G401 (cell line): ENCODE measurements at regions not wholly inside any gene's neighbourhood (a gene's known extent, or its start where the extent isn't known, plus 50 kb on each side); places are given as distances from the start of the nearest gene placed in this dataset.
A peak's percentile ranks its signal among the peaks of the same experiment; 100 is the strongest.

Source experiments
- DNase-seq: peaks from one replicate; pipeline ENCODE4 v3.0.0-alpha.2; 2015; ENCODE audit warnings: low spot score
- in situ Hi-C: cut with HindIII; loops from 2 replicates; pipeline ENCODE4 v1.10.0; 2016; ENCODE audit warnings: low sequenced_read_pairs, mixed read lengths

GRCh38 chr7:124692425-124692824 lies 73.2 kb downstream of the GPR37 start:
- in situ Hi-C loops = no loop called here

DNA sequence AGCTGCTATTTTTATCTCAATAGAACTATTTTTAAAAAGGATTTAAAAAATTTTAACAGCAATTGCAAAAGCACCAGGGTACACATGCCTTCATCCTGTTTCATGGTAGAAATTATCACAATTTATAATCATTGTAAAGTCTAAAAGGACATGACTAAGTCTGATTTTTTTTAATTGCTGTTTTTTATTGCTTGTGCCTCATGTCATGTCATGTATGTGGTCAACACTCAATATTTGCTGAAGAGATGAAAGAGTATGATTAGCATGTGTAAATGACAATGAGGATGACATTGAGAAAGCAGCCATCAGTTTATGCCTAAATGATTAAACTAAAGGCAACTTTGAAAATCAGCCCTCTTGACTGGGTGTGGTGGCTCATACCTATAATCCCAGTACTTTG lies 74.8 kb downstream of the GPR37 start:
- in situ Hi-C loops = no loop called here
- no peak for DNase-seq

More at GRCh38 chr7:124692425-124692824, 73.2 kb downstream of the GPR37 start:
- DNase-seq = no peak

GRCh38 chr7:124689931-124690330 lies 75.7 kb downstream of the GPR37 start:
- in situ Hi-C loops = no loop called here
- no peak for DNase-seq

GRCh38 chr7:124689523-124689922 lies 76.1 kb downstream of the GPR37 start:
- DNase-seq = no peak
- in situ Hi-C loops = no loop called here

DNA sequence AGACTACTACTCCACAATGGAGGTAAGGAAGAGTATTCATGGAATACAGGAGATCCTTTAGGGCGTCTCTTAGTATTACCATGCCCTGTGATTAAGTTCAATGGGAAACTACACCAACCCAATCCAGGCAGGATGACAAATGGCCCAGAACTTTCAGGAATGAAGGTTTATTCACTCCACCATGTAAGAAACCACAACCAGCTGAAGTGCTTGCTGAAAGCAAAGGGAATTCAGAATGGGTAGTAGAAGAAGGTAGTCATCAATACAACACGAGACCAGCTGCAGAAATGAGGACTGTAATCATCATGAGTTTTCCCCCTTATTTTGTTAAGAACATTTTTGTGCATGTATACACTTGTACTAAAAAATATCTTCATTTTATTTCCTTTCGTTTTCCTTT lies 76.6 kb downstream of the GPR37 start:
- in situ Hi-C loops = no loop called here
- DNase-seq = no peak

DNA sequence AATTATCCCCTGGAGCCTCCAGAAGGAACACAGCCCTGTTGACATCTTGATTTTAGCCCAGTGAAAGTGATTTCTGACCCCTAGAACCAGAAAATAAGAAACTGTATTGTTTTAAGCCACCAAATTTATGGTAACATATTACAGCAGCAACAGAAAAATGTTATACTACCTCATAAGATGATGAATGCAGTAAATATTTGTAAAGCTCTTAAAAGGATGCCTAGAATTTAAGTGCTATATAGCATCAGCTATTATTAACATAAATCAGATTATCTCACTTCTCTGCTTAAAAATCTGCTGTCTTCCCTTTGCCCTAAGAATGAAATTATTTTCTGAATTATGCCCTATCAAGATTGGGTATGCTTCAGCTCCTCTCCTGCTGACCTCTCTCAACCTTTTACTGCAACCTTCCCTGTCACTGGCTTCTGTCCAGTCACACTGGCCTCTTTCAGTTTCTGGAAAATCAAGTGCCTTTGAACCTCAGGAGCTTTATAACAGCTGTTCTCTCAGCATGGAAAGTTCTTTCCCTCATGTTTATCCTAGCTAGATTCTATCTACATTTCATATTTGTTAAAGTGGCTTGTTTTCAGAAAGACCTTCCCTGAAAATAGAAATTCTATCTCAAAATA lies 78.9 kb downstream of the GPR37 start:
- peak; percentile 12 for DNase-seq

DNA sequence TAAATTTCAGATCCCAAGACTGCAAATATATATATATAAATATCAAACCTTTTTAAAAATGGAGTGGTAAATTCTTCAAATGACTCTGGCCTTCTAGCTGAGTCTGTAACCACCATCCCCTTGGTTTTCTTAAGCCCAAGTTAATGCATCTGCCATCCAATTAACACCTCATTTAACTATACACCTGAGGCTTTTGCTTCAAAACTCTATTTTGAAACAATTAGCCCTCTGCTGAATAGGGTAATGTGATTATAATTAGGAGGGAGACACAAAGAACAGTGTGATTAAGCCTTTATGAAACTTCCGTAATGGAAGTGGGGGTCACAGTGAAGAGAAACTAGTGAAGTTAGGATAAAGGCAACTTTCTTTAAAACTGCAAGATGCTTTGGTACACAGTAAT lies 83.6 kb downstream of the GPR37 start:
- DNase-seq = no peak
- in situ Hi-C loops = no loop called here

More for the DNA sequence above, 78.9 kb downstream of the GPR37 start:
- in situ Hi-C loops = no loop called here

GRCh38 chr7:124680304-124680703 lies 85.3 kb downstream of the GPR37 start:
- in situ Hi-C loops = no loop called here
- no peak for DNase-seq

GRCh38 chr7:124679586-124680225 lies 85.9 kb downstream of the GPR37 start:
- no peak for DNase-seq
- in situ Hi-C loops = no loop called here

DNA sequence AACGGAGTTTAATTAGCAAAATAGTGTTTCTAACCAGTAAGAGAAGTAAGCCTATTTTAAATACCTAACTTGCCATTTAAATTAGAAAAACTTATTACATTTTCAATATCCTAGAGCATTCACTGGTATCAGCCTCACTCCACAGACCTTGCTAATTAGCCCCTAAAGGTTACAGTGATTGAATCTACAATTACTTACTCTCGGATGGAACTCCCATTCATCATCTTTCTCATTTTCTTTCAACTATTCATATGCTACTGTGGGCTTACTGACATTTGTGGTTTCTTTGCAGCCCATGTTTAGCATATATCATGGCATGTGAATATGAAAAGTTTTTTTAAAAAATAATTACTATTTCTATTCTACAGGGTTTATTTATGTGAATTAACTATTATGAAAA lies 86.4 kb downstream of the GPR37 start:
- in situ Hi-C loops = no loop called here

DNA sequence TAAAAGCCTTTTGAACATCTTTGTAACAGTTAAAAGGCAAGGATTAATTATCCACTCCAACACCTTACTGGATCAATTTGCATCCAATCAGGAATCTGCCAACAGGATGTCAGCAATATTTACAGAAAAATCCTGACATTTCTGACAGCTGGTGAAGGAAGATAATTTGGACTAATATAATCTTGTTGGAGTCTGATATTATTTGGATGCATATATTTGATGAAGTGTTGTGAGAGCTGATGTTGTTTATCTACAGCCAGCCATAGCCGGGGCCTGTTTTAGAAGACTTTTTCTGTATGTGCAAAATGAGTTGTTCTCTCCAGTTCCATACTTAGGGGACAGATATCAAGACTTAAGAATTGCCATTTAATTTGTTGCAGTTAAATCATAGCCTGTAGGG lies 91.1 kb downstream of the GPR37 start:
- in situ Hi-C loops = no loop called here
- DNase-seq = no peak

More for the DNA sequence above, 86.4 kb downstream of the GPR37 start:
- no peak for DNase-seq

DNA sequence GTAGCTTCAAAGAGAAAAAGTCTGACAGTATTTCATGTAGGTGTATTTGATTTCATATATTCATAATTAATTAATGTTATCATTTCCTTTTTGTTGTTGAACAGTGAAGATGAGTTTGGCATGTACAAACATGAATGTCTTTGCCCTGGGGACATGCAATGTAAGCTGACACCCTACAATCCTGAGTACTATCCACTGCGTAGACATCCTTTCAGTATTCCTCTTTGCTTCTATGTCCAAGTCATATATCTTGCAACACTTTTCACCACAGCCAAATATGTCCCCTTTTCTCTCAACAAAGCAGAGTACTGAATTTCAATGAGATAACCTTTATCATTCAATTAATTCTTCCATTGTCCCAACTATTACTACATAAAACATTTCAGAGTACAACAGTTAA lies 93.6 kb downstream of the GPR37 start:
- in situ Hi-C loops = no loop called here
- no peak for DNase-seq

GRCh38 chr7:124667312-124668153 lies 98.1 kb downstream of the GPR37 start:
- DNase-seq = no peak
- in situ Hi-C loops = no loop called here

DNA sequence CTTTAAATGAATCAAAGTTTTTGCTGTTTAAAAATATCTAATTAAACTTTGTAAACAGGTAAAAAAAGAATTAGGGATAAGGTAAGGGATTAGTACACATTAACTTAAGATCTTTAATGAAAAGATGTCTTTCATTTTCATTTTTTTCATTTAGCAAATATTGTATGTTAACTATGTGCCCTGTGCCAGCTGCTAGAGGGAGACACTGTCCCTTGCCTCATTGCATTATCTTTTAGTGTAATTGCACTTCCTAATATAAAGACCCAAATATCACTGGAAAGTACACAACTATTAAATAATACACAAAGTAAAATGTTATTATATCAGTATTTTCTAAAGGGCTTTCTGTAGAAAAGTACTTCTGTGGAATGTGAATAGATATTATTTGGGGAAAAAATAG lies 102.7 kb downstream of the GPR37 start:
- in situ Hi-C loops = no loop called here
- DNase-seq = no peak

DNA sequence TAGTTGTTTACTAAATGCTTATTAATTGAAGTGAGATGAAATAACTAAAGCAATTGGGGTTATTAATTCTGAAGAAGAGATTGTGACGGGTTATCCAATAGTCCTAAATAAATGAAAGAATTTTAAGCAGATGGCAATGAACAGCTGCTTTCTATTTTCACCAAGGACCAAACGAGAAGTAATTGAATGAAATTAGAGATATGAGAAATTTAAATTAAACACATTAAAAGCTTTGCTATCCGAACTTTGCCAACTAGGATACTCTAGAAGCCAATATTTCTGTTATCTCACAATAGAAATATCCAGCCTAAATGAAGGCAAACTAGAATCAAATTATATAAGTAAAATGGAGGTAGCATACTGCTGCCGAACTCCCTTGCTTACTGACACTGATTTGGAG lies 103.2 kb downstream of the GPR37 start:
- in situ Hi-C loops = no loop called here
- no peak for DNase-seq

DNA sequence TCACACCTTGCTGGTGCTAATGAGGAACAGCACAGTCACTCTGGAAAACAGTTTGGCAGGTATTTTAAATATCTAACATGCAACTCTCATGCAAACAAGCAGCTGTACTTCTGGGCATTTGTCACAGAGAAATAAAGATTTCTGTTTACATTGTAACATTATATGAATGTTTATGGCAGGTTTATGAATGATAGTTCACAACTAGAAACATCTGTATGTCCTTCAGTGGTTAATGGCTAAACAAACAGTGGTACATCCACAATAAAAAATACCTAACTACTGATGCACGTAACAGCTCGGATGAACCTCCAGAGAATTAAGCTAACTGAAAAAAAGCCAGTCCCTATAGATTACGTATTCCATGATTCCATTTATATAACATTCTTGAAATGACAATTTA lies 109.6 kb downstream of the GPR37 start:
- in situ Hi-C loops = no loop called here
- DNase-seq = no peak

DNA sequence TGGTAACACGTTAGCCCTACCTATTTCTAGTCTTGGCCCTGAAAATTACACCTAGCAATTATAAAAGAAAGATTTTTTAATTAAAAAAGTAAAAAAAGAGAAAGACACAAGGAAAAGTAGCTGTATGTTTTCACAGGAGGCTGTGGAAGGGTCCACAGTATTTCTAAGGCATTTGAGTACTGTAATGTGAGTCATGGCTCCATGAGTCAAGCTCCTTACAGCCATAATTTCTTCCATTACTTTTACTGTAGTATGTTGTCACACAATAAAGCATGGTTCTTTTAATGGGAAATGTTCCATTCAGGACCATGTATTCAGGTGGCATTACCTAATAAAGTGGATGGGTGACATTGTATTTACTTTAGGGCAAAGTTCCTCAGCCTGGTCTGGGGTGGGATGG lies 113.4 kb downstream of the GPR37 start:
- DNase-seq = no peak
- in situ Hi-C loops = no loop called here

DNA sequence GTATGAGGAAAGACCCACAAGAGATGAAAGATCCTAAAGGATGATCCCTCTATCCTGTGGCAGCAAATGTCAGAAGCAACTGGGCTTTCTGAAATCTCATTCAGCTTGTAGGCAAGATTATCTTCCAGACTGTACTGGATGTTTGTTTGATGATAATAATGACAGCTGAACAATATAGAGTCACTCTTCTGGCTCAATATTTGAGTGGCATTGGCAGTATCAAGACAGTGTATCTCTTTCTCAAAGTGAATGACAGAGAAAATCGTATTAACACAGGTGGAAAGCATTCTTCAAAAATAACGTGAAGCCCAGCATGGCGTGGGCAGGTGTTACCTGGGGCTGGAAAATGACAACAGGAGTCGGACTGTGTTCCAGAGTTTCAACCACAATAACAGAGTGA lies 114.5 kb downstream of the GPR37 start:
- DNase-seq = no peak
- in situ Hi-C loops = no loop called here

GRCh38 chr7:124649397-124650014 lies 116.1 kb downstream of the GPR37 start:
- DNase-seq = no peak
- in situ Hi-C loops = no loop called here
